ENCODE measurements at regions not wholly inside any gene's neighbourhood (a gene's known extent, or its start where the extent isn't known, plus 50 kb on each side); places are given as distances from the start of the nearest gene placed in this dataset.

DNA sequence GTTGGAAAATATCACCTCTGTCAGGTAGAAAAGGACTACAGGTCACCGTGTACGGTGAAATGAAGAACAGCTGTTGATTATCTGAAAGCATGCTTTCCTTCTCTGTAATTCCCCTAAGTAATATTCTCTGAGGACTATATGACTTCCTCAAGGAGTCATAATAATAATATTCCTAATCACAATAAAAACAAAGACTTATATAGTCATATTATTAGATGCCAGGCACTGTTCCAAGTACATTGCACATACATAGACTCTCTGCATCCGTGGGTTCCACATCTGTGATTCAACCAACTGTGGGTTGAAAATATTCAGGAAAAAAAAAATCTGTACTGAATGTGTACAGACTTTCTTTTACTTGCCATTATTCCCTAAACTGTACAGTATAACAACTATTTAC is 512.4 kb upstream of the ID2 start:
- TF ChIP-seq TAF1 (IDR thresholded peaks at IDR 0.05; ENCODE audit: borderline replicate concordance, insufficient read depth, low read length) (no peak), POLR2AphosphoS5 (IDR thresholded peaks at IDR 0.05; ENCODE audit: low read depth, low read length) (no peak), FOXP2 (optimal IDR thresholded peaks at IDR 0.05; ENCODE audit: borderline replicate concordance, extremely low read depth, extremely low read length, insufficient read depth) (no peak)
